GM23338 (cell line): ENCODE measurements at regions not wholly inside any gene's neighbourhood (a gene's known extent, or its start where the extent isn't known, plus 50 kb on each side); places are given as distances from the start of the nearest gene placed in this dataset.

Experiments used
- EZH2phosphoT487 ChIP-seq: fragments of 200-600 bp; sonication (generic); IDR thresholded peaks from one replicate; pipeline ENCODE4 v1.8.1; 2018; ENCODE audit warnings: antibody characterized with exemption; ENCODE audit not compliant: unreplicated experiment
- ZNF114 ChIP-seq: fragments of 250-450 bp; sonication (Bioruptor Pico); IDR thresholded peaks from 2 replicates; pipeline ENCODE4 v1.5.0; 2020; ENCODE audit warnings: mild to moderate bottlenecking, moderate library complexity
- TF ChIP-seq, protein P1 (sequence below), 2 experiments: fragments of 200-600 bp in 1 of 2; sonication (generic) in 1 of 2; conservative IDR thresholded peaks; 2 replicates each; pipeline versions ENCODE4 v1.5.1 to v1.6.1; 2016 to 2017; ENCODE audit warnings: antibody characterized with exemption in 2 of 2, low read depth in 2 of 2, mild to moderate bottlenecking in 2 of 2, moderate library complexity in 1 of 2
- TF ChIP-seq, protein P2 (sequence below): IDR thresholded peaks from one replicate; pipeline ENCODE4 v1.6.1; 2018; ENCODE audit warnings: antibody characterized with exemption; ENCODE audit not compliant: unreplicated experiment

DNA sequence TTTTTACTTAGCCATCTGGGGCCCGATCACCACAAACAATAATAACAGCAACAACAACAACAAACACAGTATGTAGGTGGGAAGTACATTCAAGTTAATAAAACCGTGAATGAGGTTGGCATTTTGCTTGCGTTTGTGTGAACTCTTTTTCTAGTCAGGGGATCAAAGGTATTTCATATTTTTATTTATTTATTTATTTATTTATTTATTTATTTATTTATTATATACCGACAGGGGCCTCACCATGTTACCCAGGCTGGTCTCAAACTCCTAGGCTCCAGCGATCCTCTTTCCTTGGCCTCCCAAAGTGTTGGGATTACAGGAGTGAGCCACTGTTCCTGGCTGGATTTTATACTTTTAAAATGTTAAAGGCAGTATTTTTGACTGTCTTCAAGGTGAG is 325.4 kb downstream of the RAPGEF2 start:
- TF ChIP-seq, protein P1, sequence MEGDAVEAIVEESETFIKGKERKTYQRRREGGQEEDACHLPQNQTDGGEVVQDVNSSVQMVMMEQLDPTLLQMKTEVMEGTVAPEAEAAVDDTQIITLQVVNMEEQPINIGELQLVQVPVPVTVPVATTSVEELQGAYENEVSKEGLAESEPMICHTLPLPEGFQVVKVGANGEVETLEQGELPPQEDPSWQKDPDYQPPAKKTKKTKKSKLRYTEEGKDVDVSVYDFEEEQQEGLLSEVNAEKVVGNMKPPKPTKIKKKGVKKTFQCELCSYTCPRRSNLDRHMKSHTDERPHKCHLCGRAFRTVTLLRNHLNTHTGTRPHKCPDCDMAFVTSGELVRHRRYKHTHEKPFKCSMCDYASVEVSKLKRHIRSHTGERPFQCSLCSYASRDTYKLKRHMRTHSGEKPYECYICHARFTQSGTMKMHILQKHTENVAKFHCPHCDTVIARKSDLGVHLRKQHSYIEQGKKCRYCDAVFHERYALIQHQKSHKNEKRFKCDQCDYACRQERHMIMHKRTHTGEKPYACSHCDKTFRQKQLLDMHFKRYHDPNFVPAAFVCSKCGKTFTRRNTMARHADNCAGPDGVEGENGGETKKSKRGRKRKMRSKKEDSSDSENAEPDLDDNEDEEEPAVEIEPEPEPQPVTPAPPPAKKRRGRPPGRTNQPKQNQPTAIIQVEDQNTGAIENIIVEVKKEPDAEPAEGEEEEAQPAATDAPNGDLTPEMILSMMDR (conservative IDR thresholded peaks at IDR 0.05; ENCODE audit: low read depth in 2 of 2), result no peak
- TF ChIP-seq, protein P2, sequence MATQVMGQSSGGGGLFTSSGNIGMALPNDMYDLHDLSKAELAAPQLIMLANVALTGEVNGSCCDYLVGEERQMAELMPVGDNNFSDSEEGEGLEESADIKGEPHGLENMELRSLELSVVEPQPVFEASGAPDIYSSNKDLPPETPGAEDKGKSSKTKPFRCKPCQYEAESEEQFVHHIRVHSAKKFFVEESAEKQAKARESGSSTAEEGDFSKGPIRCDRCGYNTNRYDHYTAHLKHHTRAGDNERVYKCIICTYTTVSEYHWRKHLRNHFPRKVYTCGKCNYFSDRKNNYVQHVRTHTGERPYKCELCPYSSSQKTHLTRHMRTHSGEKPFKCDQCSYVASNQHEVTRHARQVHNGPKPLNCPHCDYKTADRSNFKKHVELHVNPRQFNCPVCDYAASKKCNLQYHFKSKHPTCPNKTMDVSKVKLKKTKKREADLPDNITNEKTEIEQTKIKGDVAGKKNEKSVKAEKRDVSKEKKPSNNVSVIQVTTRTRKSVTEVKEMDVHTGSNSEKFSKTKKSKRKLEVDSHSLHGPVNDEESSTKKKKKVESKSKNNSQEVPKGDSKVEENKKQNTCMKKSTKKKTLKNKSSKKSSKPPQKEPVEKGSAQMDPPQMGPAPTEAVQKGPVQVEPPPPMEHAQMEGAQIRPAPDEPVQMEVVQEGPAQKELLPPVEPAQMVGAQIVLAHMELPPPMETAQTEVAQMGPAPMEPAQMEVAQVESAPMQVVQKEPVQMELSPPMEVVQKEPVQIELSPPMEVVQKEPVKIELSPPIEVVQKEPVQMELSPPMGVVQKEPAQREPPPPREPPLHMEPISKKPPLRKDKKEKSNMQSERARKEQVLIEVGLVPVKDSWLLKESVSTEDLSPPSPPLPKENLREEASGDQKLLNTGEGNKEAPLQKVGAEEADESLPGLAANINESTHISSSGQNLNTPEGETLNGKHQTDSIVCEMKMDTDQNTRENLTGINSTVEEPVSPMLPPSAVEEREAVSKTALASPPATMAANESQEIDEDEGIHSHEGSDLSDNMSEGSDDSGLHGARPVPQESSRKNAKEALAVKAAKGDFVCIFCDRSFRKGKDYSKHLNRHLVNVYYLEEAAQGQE, result no peak
- TF ChIP-seq EZH2phosphoT487 (no peak), ZNF114 (CRISPR knock-in tag) (no peak)
